A204.1 (cell line): ENCODE measurements at regions not wholly inside any gene's neighbourhood (a gene's known extent, or its start where the extent isn't known, plus 50 kb on each side); places are given as distances from the start of the nearest gene placed in this dataset.

Experiments used
- FAIRE-seq: peaks from 2 replicates; lab custom pipeline; 2012; peaks lifted over from hg19 to GRCh38; lab: Jason Lieb, UNC

GRCh38 chr5:175166026-175166425, 278.0 kb downstream of the DRD1 start:
- no peak for FAIRE-seq

- no peak for FAIRE-seq
Measured at GRCh38 chr5:175163586-175164275, 280.3 kb downstream of the DRD1 start.

GRCh38 chr5:175162036-175162435, 281.9 kb downstream of the DRD1 start:
- no peak for FAIRE-seq

GRCh38 chr5:175159956-175160355, 284.0 kb downstream of the DRD1 start:
- FAIRE-seq: no peak

GRCh38 chr5:175148636-175149172, 295.3 kb downstream of the DRD1 start:
- no peak for FAIRE-seq

- no peak for FAIRE-seq
Measured at GRCh38 chr5:175146733-175147132, 297.2 kb downstream of the DRD1 start.

- FAIRE-seq: no peak
Measured at GRCh38 chr5:175141421-175141820, 302.6 kb downstream of the DRD1 start.

GRCh38 chr5:175133185-175133584, 310.8 kb downstream of the DRD1 start:
- no peak for FAIRE-seq

GRCh38 chr5:175131432-175131831, 312.6 kb downstream of the DRD1 start:
- no peak for FAIRE-seq

- FAIRE-seq: no peak
Measured at GRCh38 chr5:175129619-175130018, 314.4 kb downstream of the DRD1 start.

- FAIRE-seq: no peak
Measured at GRCh38 chr5:175129121-175129520, 314.9 kb downstream of the DRD1 start.

- no peak for FAIRE-seq
Measured at GRCh38 chr5:175124821-175125220, 319.2 kb downstream of the DRD1 start.

GRCh38 chr5:175124251-175124813, 319.6 kb downstream of the DRD1 start:
- no peak for FAIRE-seq

- no peak for FAIRE-seq
Measured at GRCh38 chr5:175123542-175123941, 320.4 kb downstream of the DRD1 start.

- FAIRE-seq: no peak
Measured at GRCh38 chr5:175121457-175121856, 322.5 kb downstream of the DRD1 start.

- FAIRE-seq: no peak
Measured at GRCh38 chr5:175120412-175120811, 323.6 kb downstream of the DRD1 start.

GRCh38 chr5:175118700-175119309, 325.2 kb downstream of the DRD1 start:
- no peak for FAIRE-seq

- FAIRE-seq: no peak
Measured at GRCh38 chr5:175116466-175117048, 327.4 kb downstream of the DRD1 start.

GRCh38 chr5:175115831-175116230, 328.2 kb downstream of the DRD1 start:
- FAIRE-seq: no peak

GRCh38 chr5:175113947-175114346, 330.0 kb downstream of the DRD1 start:
- FAIRE-seq: no peak

GRCh38 chr5:175109058-175109755, 334.8 kb downstream of the DRD1 start:
- no peak for FAIRE-seq

GRCh38 chr5:175107865-175108264, 336.1 kb downstream of the DRD1 start:
- FAIRE-seq: no peak
